ENCODE measurements at regions not wholly inside any gene's neighbourhood (a gene's known extent, or its start where the extent isn't known, plus 50 kb on each side); places are given as distances from the start of the nearest gene placed in this dataset.
A peak's percentile ranks its signal among the peaks of the same experiment; 100 is the strongest.

GRCh38 chr6:140586426-140587061 is 1212.1 kb upstream of the CITED2 start:
- in situ Hi-C loops (cut with MboI; ENCODE audit: low pct_unique_long_range_greater_than_20kb, low sequenced_read_pairs, unreplicated experiment) = no loop called here
- peak; percentile 14 for DNase-seq (ENCODE audit: low spot score)
- TF ChIP-seq, protein P1, sequence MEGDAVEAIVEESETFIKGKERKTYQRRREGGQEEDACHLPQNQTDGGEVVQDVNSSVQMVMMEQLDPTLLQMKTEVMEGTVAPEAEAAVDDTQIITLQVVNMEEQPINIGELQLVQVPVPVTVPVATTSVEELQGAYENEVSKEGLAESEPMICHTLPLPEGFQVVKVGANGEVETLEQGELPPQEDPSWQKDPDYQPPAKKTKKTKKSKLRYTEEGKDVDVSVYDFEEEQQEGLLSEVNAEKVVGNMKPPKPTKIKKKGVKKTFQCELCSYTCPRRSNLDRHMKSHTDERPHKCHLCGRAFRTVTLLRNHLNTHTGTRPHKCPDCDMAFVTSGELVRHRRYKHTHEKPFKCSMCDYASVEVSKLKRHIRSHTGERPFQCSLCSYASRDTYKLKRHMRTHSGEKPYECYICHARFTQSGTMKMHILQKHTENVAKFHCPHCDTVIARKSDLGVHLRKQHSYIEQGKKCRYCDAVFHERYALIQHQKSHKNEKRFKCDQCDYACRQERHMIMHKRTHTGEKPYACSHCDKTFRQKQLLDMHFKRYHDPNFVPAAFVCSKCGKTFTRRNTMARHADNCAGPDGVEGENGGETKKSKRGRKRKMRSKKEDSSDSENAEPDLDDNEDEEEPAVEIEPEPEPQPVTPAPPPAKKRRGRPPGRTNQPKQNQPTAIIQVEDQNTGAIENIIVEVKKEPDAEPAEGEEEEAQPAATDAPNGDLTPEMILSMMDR (IDR thresholded peaks at IDR 0.05; ENCODE audit: extremely low read depth, insufficient read depth, missing control alignments) = no peak

DNA sequence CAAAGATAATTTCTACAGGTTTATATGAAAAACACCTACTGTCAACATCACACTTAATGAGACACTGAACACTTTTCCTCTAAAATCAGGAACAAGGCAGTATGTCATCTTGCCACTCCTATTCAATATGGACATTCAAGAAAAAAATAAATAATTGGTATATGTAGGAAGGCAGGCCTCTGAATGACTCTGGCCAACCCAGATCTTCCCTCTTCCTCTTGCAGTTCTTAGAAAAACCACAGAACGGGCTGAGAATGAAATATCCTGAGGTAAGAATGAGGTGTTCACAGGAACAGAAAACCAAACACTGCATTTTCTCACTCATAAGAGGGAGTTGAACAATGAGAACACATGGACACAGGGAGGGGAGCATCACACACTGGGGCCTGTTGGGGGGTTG is 1207.2 kb upstream of the CITED2 start:
- in situ Hi-C loops (cut with MboI; ENCODE audit: low pct_unique_long_range_greater_than_20kb, low sequenced_read_pairs, unreplicated experiment) = no loop called here
- TF ChIP-seq, protein P1 (IDR thresholded peaks at IDR 0.05; ENCODE audit: extremely low read depth, insufficient read depth, missing control alignments) = no peak
- no peak for DNase-seq (ENCODE audit: low spot score)

GRCh38 chr6:140579918-140580317 is 1205.5 kb upstream of the CITED2 start:
- in situ Hi-C loops (cut with MboI; ENCODE audit: low pct_unique_long_range_greater_than_20kb, low sequenced_read_pairs, unreplicated experiment) = no loop called here
- TF ChIP-seq, protein P1 (IDR thresholded peaks at IDR 0.05; ENCODE audit: extremely low read depth, insufficient read depth, missing control alignments) = no peak
- DNase-seq (ENCODE audit: low spot score) = no peak

DNA sequence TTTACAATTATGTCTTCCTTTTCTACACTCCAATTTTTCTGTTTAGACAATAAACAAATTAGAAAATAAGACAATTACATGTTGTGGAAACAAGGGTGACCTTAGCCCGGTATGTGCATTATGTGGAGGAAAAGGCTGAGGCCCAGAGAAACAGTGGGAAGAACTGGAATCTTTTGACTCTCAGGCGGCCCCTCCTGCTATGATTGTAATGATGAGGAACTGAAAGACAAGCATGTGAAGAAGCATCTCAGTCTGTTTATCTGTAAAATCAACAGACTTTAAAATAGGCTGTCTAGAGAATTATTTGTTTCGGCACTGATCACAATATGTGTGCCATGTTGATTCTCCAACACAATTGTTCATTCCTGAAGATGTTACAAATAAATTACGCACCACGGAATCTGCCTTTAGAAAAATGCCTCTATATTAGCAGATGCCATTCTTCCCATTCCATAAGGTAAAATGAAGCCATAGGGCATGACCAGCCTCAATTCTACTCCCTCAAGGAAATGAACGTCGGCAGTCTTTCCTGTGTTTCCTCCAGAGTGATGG is 1201.6 kb upstream of the CITED2 start:
- in situ Hi-C loops (cut with MboI; ENCODE audit: low pct_unique_long_range_greater_than_20kb, low sequenced_read_pairs, unreplicated experiment) = no loop called here
- DNase-seq (ENCODE audit: low spot score) = no peak
- TF ChIP-seq, protein P1 (IDR thresholded peaks at IDR 0.05; ENCODE audit: extremely low read depth, insufficient read depth, missing control alignments) = no peak

GRCh38 chr6:140572867-140573266 is 1198.4 kb upstream of the CITED2 start:
- DNase-seq (ENCODE audit: low spot score) = no peak
- TF ChIP-seq, protein P1 (IDR thresholded peaks at IDR 0.05; ENCODE audit: extremely low read depth, insufficient read depth, missing control alignments) = no peak
- in situ Hi-C loops (cut with MboI; ENCODE audit: low pct_unique_long_range_greater_than_20kb, low sequenced_read_pairs, unreplicated experiment) = no loop called here

GRCh38 chr6:140572129-140572528 is 1197.7 kb upstream of the CITED2 start:
- in situ Hi-C loops (cut with MboI; ENCODE audit: low pct_unique_long_range_greater_than_20kb, low sequenced_read_pairs, unreplicated experiment) = no loop called here
- no peak for DNase-seq (ENCODE audit: low spot score)
- TF ChIP-seq, protein P1 (IDR thresholded peaks at IDR 0.05; ENCODE audit: extremely low read depth, insufficient read depth, missing control alignments) = no peak
